Peyer's patch (tissue), 4 donors: ENCODE measurements at regions not wholly inside any gene's neighbourhood (a gene's known extent, or its start where the extent isn't known, plus 50 kb on each side); places are given as distances from the start of the nearest gene placed in this dataset.

Experiments used
- CTCF ChIP-seq, 6 experiments: fragments of 450-650 bp in 4 of 6; fragments of 200-600 bp in 2 of 6; sonication (generic) in 1 of 6; IDR thresholded peaks; one replicate each; pipeline ENCODE4 v1.5.1; 2017 to 2019; ENCODE audit warnings: antibody characterized with exemption in 6 of 6, mild to moderate bottlenecking in 3 of 6, moderate library complexity in 1 of 6
- POLR2A ChIP-seq, 2 donors: fragments of 450-650 bp; IDR thresholded peaks; one replicate each; pipeline ENCODE4 v1.5.1; 2017; ENCODE audit warnings: antibody characterized with exemption in 2 of 2, mild to moderate bottlenecking in 2 of 2, moderate library complexity in 2 of 2

- no peak for TF ChIP-seq CTCF (IDR thresholded peaks at IDR 0.05)
- TF ChIP-seq POLR2A (IDR thresholded peaks at IDR 0.05): no peak
These were observed 90.2 kb upstream of the KLF13 start for GRCh38 chr15:31236184-31237042.
